CD14-positive monocyte (primary cell): ENCODE measurements at regions not wholly inside any gene's neighbourhood (a gene's known extent, or its start where the extent isn't known, plus 50 kb on each side); places are given as distances from the start of the nearest gene placed in this dataset.

ENCODE experiments used
- DNase-seq, 3 donors: peaks; one replicate each; pipeline ENCODE4 v3.0.0-alpha.2; 2011 to 2022
- H2AFZ ChIP-seq: 2 replicates; pipeline ENCODE4 v1.6.0; 2012; ENCODE audit warnings: mild to moderate bottlenecking, low read depth, low read length, inconsistent platforms; ENCODE audit not compliant: insufficient read depth, poor library complexity, severe bottlenecking
- H3K27ac ChIP-seq, 2 donors: 1 replicate in 1 of 2; 2 replicates in 1 of 2; pipeline ENCODE4 v1.5.1; 2012 to 2013; ENCODE audit warnings: low read length in 2 of 2, control low read depth in 1 of 2, inconsistent platforms in 1 of 2, low read depth in 1 of 2, mild to moderate bottlenecking in 1 of 2
- H3K27me3 ChIP-seq, 2 donors: one replicate each; pipeline versions ENCODE4 v1.6.0 to v1.6.1; 2011 to 2013; ENCODE audit warnings: low read length in 2 of 2; ENCODE audit not compliant: control insufficient read depth in 2 of 2, insufficient read depth in 2 of 2
- H3K36me3 ChIP-seq, 2 donors: replicated peaks in 1 of 2; 1 replicate in 1 of 2; 2 replicates in 1 of 2; pipeline versions ENCODE4 v1.5.1 to v1.6.1; 2012 to 2013; ENCODE audit warnings: low read length in 2 of 2, control low read depth in 1 of 2, inconsistent platforms in 1 of 2, mild to moderate bottlenecking in 1 of 2; ENCODE audit not compliant: insufficient read depth in 2 of 2, control insufficient read depth in 1 of 2
- H3K4me1 ChIP-seq, 2 donors: 1 replicate in 1 of 2; 2 replicates in 1 of 2; pipeline versions ENCODE4 v1.5.1 to v1.6.1; 2012 to 2013; ENCODE audit warnings: low read length in 2 of 2, control low read depth in 1 of 2, inconsistent platforms in 1 of 2, mild to moderate bottlenecking in 1 of 2, moderate library complexity in 1 of 2; ENCODE audit not compliant: insufficient read depth in 2 of 2, control insufficient read depth in 1 of 2
- H3K4me2 ChIP-seq: replicated peaks from 2 replicates; pipeline ENCODE3; 2012; ENCODE audit warnings: low read length, moderate library complexity, mild to moderate bottlenecking; ENCODE audit not compliant: poor library complexity, severe bottlenecking; ENCODE audit errors: extremely low read depth
- H3K4me3 ChIP-seq, 3 experiments: fragments of 200-600 bp in 1 of 3; sonication (generic) in 1 of 3; replicated peaks in 1 of 3; 1 replicate in 2 of 3; 2 replicates in 1 of 3; pipeline ENCODE4 v1.5.1; 2011 to 2013; ENCODE audit warnings: low read length in 3 of 3, mild to moderate bottlenecking in 3 of 3, control low read depth in 2 of 3, low read depth in 2 of 3, inconsistent platforms in 1 of 3, moderate library complexity in 1 of 3
- H3K79me2 ChIP-seq: 2 replicates; pipeline ENCODE4 v1.6.0; 2012; ENCODE audit warnings: mild to moderate bottlenecking, control low read depth, inconsistent platforms, low read length, moderate library complexity; ENCODE audit not compliant: insufficient read depth
- H3K9ac ChIP-seq: 2 replicates; pipeline ENCODE4 v1.6.0; 2017; ENCODE audit warnings: low read length, mild to moderate bottlenecking; ENCODE audit not compliant: insufficient read depth, poor library complexity, severe bottlenecking
- H3K9me3 ChIP-seq, 2 donors: replicated peaks in 1 of 2; 1 replicate in 1 of 2; 2 replicates in 1 of 2; pipeline versions ENCODE4 v1.5.1 to v1.6.1; 2012 to 2013; ENCODE audit warnings: low read length in 2 of 2, control low read depth in 1 of 2; ENCODE audit not compliant: control insufficient read depth in 1 of 2, insufficient read depth in 1 of 2
- H4K20me1 ChIP-seq: 2 replicates; pipeline ENCODE4 v1.6.0; 2012; ENCODE audit warnings: mild to moderate bottlenecking, low read length, control low read depth, moderate library complexity; ENCODE audit not compliant: insufficient read depth
- H3K27ac Mint-ChIP-seq, 7 donors: one replicate each; pipeline ENCODE4 v1.8.0; 2020; ENCODE audit warnings: mild to moderate bottlenecking in 7 of 7, mixed read lengths in 7 of 7, moderate library complexity in 6 of 7, inconsistent platforms in 2 of 7
- H3K27me3 Mint-ChIP-seq, 3 donors: one replicate each; pipeline ENCODE4 v1.8.0; 2021 to 2022; ENCODE audit warnings: low read depth in 3 of 3, mild to moderate bottlenecking in 3 of 3, mixed read lengths in 3 of 3, moderate library complexity in 3 of 3, inconsistent platforms in 1 of 3
- H3K36me3 Mint-ChIP-seq, 2 donors: one replicate each; pipeline ENCODE4 v1.8.0; 2020; ENCODE audit warnings: mixed read lengths in 2 of 2, inconsistent platforms in 1 of 2, mild to moderate bottlenecking in 1 of 2
- H3K4me1 Mint-ChIP-seq: one replicate; pipeline ENCODE4 v1.8.0; 2020; ENCODE audit warnings: mild to moderate bottlenecking, mixed read lengths
- H3K4me3 Mint-ChIP-seq, 2 donors: one replicate each; pipeline ENCODE4 v1.8.0; 2020; ENCODE audit warnings: mild to moderate bottlenecking in 2 of 2, mixed read lengths in 2 of 2, moderate library complexity in 1 of 2
- H3K9me3 Mint-ChIP-seq, 7 donors: one replicate each; pipeline ENCODE4 v1.8.0; 2020 to 2022; ENCODE audit warnings: mixed read lengths in 7 of 7, mild to moderate bottlenecking in 6 of 7, moderate library complexity in 6 of 7, inconsistent platforms in 2 of 7
- WGBS: methylation state at CpG from one replicate; pipeline ENCODE4 v1.1.5; 2013; ENCODE audit warnings: missing lambda C conversion rate; ENCODE audit not compliant: insufficient coverage; 5-methylcytosine and 5-hydroxymethylcytosine counted together
- intact Hi-C, 2 donors: fragments of 100-400 bp; cut with micrococcal nuclease; formaldehyde crosslinking; loops; one replicate each; pipeline versions ENCODE4 v1.15.0 to v1.15.1; 2023
- TF ChIP-seq, protein P1 (sequence below): fragments of 200-600 bp; IDR thresholded peaks from one replicate; pipeline ENCODE4 v1.8.0; 2022; ENCODE audit warnings: antibody characterized with exemption, mild to moderate bottlenecking

DNA sequence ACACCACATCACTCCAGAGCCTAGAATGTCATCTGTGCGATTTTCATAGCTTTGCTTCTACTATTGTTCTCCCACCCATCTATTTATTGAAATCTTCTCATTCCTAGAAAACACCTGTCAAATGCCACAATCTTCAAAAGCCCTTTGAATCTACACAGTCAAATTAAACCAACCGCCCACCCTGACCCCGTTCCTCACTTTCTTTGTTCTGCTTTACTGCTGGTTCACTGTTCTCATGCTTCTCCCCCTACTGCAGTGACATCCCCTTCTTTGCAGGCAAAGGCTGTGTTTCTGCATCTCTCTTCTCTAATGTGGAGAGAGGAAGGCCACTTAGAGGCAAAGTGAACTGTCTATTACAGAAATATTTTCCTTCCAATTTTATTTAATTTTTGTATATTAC is 152.4 kb upstream of the NEBL start:
- H3K4me3 ChIP-seq: no peak overlapping the region
- Mint-ChIP-seq H3K36me3 (no peaks in the 10 kb centered on the region), H3K4me1 (no peaks in the 10 kb centered on the region), H3K4me3 (no peak overlapping the region), H3K27me3 (peaks cover 1 to 5% (median 2%) of the 10 kb centered on the region in 3 donors), H3K27ac (no peak overlapping the region), H3K9me3 (peaks cover 2 to 9% (median 5%) of the 10 kb centered on the region in 7 donors)
- H3K4me1 ChIP-seq: no peaks in the 10 kb centered on the region
- H3K27ac ChIP-seq: no peak overlapping the region
- no peak for DNase-seq
- H3K79me2 ChIP-seq: no peaks in the 10 kb centered on the region
- H3K9me3 ChIP-seq: peaks cover 0 to 7% of the 10 kb centered on the region in 2 donors
- no peak overlapping the region for H2AFZ ChIP-seq
- H3K27me3 ChIP-seq: no peaks in the 10 kb centered on the region
- no peaks in the 10 kb centered on the region for H3K36me3 ChIP-seq
- TF ChIP-seq, protein P1, sequence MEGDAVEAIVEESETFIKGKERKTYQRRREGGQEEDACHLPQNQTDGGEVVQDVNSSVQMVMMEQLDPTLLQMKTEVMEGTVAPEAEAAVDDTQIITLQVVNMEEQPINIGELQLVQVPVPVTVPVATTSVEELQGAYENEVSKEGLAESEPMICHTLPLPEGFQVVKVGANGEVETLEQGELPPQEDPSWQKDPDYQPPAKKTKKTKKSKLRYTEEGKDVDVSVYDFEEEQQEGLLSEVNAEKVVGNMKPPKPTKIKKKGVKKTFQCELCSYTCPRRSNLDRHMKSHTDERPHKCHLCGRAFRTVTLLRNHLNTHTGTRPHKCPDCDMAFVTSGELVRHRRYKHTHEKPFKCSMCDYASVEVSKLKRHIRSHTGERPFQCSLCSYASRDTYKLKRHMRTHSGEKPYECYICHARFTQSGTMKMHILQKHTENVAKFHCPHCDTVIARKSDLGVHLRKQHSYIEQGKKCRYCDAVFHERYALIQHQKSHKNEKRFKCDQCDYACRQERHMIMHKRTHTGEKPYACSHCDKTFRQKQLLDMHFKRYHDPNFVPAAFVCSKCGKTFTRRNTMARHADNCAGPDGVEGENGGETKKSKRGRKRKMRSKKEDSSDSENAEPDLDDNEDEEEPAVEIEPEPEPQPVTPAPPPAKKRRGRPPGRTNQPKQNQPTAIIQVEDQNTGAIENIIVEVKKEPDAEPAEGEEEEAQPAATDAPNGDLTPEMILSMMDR: no peak
- 98% methylated on average over 3 of the region's 3 CpGs for WGBS
- intact Hi-C loops: no loop called here
- H4K20me1 ChIP-seq: no peaks in the 10 kb centered on the region
- no peak overlapping the region for H3K9ac ChIP-seq
- H3K4me2 ChIP-seq: no peak overlapping the region

DNA sequence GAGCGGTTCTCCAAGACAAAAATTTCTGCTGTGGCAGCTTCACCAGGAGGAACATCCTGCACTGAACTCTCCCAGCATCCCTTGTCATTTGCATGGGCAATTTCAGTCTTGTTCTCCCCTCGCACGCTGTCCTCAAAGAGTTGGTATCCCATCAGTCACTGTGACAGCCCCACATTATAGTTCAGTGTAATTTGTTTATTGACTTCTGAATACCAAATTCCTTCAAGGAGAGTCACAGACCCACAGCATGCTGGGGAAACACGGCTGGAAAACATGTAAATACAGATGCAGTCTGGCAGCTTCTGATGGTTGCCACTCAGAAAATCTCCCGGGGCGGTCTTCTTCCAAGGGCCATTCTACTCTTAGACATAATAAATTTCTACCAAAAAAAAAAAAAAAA is 151.0 kb upstream of the NEBL start:
- DNase-seq: no peak
- Histone ChIP-seq H3K27me3 (no peaks in the 10 kb centered on the region), H3K4me1 (no peaks in the 10 kb centered on the region), H3K4me3 (no peak overlapping the region), H3K9me3 (peaks cover 0 to 7% of the 10 kb centered on the region in 2 donors), H3K9ac (no peak overlapping the region), H3K27ac (no peak overlapping the region), H3K4me2 (no peak overlapping the region), H4K20me1 (no peaks in the 10 kb centered on the region), H3K79me2 (no peaks in the 10 kb centered on the region), H2AFZ (no peak overlapping the region), H3K36me3 (no peaks in the 10 kb centered on the region)
- Mint-ChIP-seq H3K9me3 (peaks cover 2 to 7% (median 5%) of the 10 kb centered on the region in 7 donors), H3K36me3 (no peaks in the 10 kb centered on the region), H3K27me3 (peaks cover 1 to 7% (median 3%) of the 10 kb centered on the region in 3 donors), H3K4me3 (no peak overlapping the region), H3K4me1 (no peaks in the 10 kb centered on the region), H3K27ac (no peak overlapping the region)
- TF ChIP-seq, protein P1: no peak
- WGBS: 100% methylated on average over 1 of the region's 6 CpGs
- intact Hi-C loops: no loop called here
